H1 (cell line): ENCODE measurements at regions not wholly inside any gene's neighbourhood (a gene's known extent, or its start where the extent isn't known, plus 50 kb on each side); places are given as distances from the start of the nearest gene placed in this dataset.

Experiments used
- CTCF ChIA-PET: fragments of 300-600 bp; sonication (Branson Sonifier 250); formaldehyde crosslinking; loops from one replicate; lab custom pipeline; 2021; ENCODE audit not compliant: partially characterized antibody; lab: Charles Lee
- POLR2A ChIA-PET: fragments of 300-600 bp; sonication (Branson Sonifier 250); formaldehyde crosslinking; loops from one replicate; lab custom pipeline; 2021; ENCODE audit warnings: inconsistent platforms; ENCODE audit not compliant: partially characterized antibody; lab: Charles Lee
- DNase-seq, 2 experiments: peaks; one replicate each; pipeline versions ENCODE4 v3.0.0 to v3.0.0-alpha.2; 2010 to 2022; ENCODE audit warnings: low spot score in 2 of 2, low read depth in 1 of 2, mixed read lengths in 1 of 2
- FAIRE-seq: peaks from 2 replicates; lab custom pipeline; 2011; peaks lifted over from hg19 to GRCh38; lab: Jason Lieb, UNC
- H2AFZ ChIP-seq: 2 replicates; pipeline ENCODE4 v1.8.1; 2012; ENCODE audit warnings: low read length, inconsistent platforms
- H2AK5ac ChIP-seq: 2 replicates; pipeline ENCODE4 v1.6.1; 2013; ENCODE audit warnings: low read depth, low read length
- H2BK120ac ChIP-seq: replicated peaks from 2 replicates; pipeline ENCODE3; 2013; ENCODE audit warnings: low read depth, low read length, inconsistent platforms
- H2BK12ac ChIP-seq: 2 replicates; pipeline ENCODE4 v1.6.1; 2013; ENCODE audit warnings: low read depth, low read length
- H2BK15ac ChIP-seq: 2 replicates; pipeline ENCODE4 v1.6.1; 2013; ENCODE audit warnings: low read length
- H2BK20ac ChIP-seq: 2 replicates; pipeline ENCODE4 v1.6.1; 2013; ENCODE audit warnings: low read length
- H2BK5ac ChIP-seq: 2 replicates; pipeline ENCODE4 v1.6.1; 2013; ENCODE audit warnings: low read depth, low read length
- H3K14ac ChIP-seq: 2 replicates; pipeline ENCODE4 v1.6.1; 2013; ENCODE audit warnings: inconsistent platforms; ENCODE audit not compliant: insufficient read length
- H3K18ac ChIP-seq: 2 replicates; pipeline ENCODE4 v1.6.1; 2013; ENCODE audit warnings: low read length; ENCODE audit errors: extremely low read depth
- H3K23ac ChIP-seq: 2 replicates; pipeline ENCODE4 v1.6.1; 2013; ENCODE audit warnings: inconsistent platforms; ENCODE audit not compliant: insufficient read length
- H3K23me2 ChIP-seq: 2 replicates; pipeline ENCODE4 v1.6.1; 2013; ENCODE audit warnings: low read depth, low read length
- H3K27ac ChIP-seq: 2 replicates; pipeline ENCODE4 v1.6.1; 2011; ENCODE audit warnings: low read depth, low read length, inconsistent platforms
- H3K27me3 ChIP-seq, 4 experiments: replicated peaks in 1 of 4; 1 replicate in 1 of 4; 2 replicates in 3 of 4; pipeline versions ENCODE4 v1.6.1 to v1.8.1; 2011 to 2013; ENCODE audit warnings: low read length in 3 of 4, mild to moderate bottlenecking in 3 of 4, inconsistent platforms in 2 of 4, mixed read lengths in 2 of 4, moderate library complexity in 1 of 4; ENCODE audit not compliant: control insufficient read depth in 3 of 4, insufficient read depth in 3 of 4; ENCODE audit errors: extremely low read depth in 1 of 4
- H3K36me3 ChIP-seq, 4 experiments: 2 replicates each; pipeline versions ENCODE4 v1.6.1 to v1.8.1; 2011 to 2013; ENCODE audit warnings: mild to moderate bottlenecking in 4 of 4, low read length in 3 of 4, moderate library complexity in 2 of 4, control low read depth in 1 of 4, inconsistent platforms in 1 of 4; ENCODE audit not compliant: insufficient read depth in 4 of 4, control insufficient read depth in 2 of 4
- H3K4ac ChIP-seq: replicated peaks from 2 replicates; pipeline ENCODE3; 2013; ENCODE audit warnings: low read length, low read depth, mixed read lengths, inconsistent platforms; ENCODE audit not compliant: insufficient read length
- H3K4me1 ChIP-seq, 4 experiments: replicated peaks in 1 of 4; 1 replicate in 1 of 4; 2 replicates in 3 of 4; pipeline versions ENCODE4 v1.6.1 to v1.8.1; 2011 to 2013; ENCODE audit warnings: low read length in 3 of 4, inconsistent platforms in 2 of 4, mixed read lengths in 1 of 4; ENCODE audit not compliant: insufficient read depth in 4 of 4, control insufficient read depth in 3 of 4
- H3K4me2 ChIP-seq, 2 experiments: 2 replicates each; pipeline versions ENCODE4 v1.6.1 to v1.8.1; 2011 to 2013; ENCODE audit warnings: low read depth in 2 of 2, low read length in 2 of 2, control low read depth in 1 of 2, inconsistent platforms in 1 of 2, mild to moderate bottlenecking in 1 of 2; ENCODE audit not compliant: insufficient read depth in 1 of 2
- H3K4me3 ChIP-seq, 4 experiments: fragments of 200-600, 300-600 bp in 1 of 4; sonication (generic), shearing (Covaris generic), sonication (Bioruptor Twin) in 1 of 4; 2 replicates each; pipeline versions ENCODE4 v1.5.1 to v1.8.1; 2011 to 2016; ENCODE audit warnings: low read length in 4 of 4, low read depth in 3 of 4, control low read depth in 2 of 4, inconsistent platforms in 2 of 4, mild to moderate bottlenecking in 2 of 4, mixed read lengths in 1 of 4, moderate library complexity in 1 of 4; ENCODE audit not compliant: insufficient read depth in 2 of 4; ENCODE audit errors: extremely low read depth in 1 of 4
- H3K56ac ChIP-seq: replicated peaks from 2 replicates; pipeline ENCODE3; 2013; ENCODE audit warnings: low read depth, mild to moderate bottlenecking, mixed read lengths, low read length, inconsistent platforms; ENCODE audit not compliant: insufficient read length
- H3K79me1 ChIP-seq: 2 replicates; pipeline ENCODE4 v1.6.1; 2013; ENCODE audit warnings: low read depth, low read length, control low read depth
- H3K79me2 ChIP-seq, 2 experiments: 2 replicates each; pipeline versions ENCODE4 v1.6.1 to v1.8.1; 2012 to 2013; ENCODE audit warnings: low read length in 2 of 2, mild to moderate bottlenecking in 2 of 2, inconsistent platforms in 1 of 2; ENCODE audit not compliant: insufficient read depth in 2 of 2, control insufficient read depth in 1 of 2
- H3K9ac ChIP-seq, 4 experiments: replicated peaks in 1 of 4; 1 replicate in 1 of 4; 2 replicates in 3 of 4; pipeline versions ENCODE4 v1.6.1 to v1.8.1; 2011 to 2013; ENCODE audit warnings: low read depth in 3 of 4, low read length in 3 of 4, control low read depth in 2 of 4, mild to moderate bottlenecking in 2 of 4, moderate library complexity in 2 of 4, inconsistent platforms in 1 of 4; ENCODE audit errors: extremely low read depth in 1 of 4
- H3K9me3 ChIP-seq, 2 experiments: 2 replicates each; pipeline versions ENCODE4 v1.6.1 to v1.8.1; 2012 to 2013; ENCODE audit warnings: mild to moderate bottlenecking in 2 of 2, moderate library complexity in 2 of 2, control low read depth in 1 of 2, inconsistent platforms in 1 of 2, low read depth in 1 of 2, low read length in 1 of 2, mixed read lengths in 1 of 2; ENCODE audit not compliant: insufficient read depth in 2 of 2
- H4K20me1 ChIP-seq, 2 experiments: replicated peaks in 1 of 2; 2 replicates each; pipeline versions ENCODE3 to v1.8.1; 2011 to 2013; ENCODE audit warnings: inconsistent platforms in 2 of 2, low read length in 2 of 2, mild to moderate bottlenecking in 1 of 2; ENCODE audit not compliant: insufficient read depth in 2 of 2, control insufficient read depth in 1 of 2
- H4K5ac ChIP-seq: 2 replicates; pipeline ENCODE4 v1.6.1; 2013; ENCODE audit warnings: low read length, low read depth, mixed read lengths, inconsistent platforms; ENCODE audit not compliant: insufficient read length
- H4K8ac ChIP-seq: 2 replicates; pipeline ENCODE4 v1.8.0; 2013; ENCODE audit warnings: mild to moderate bottlenecking, moderate library complexity, low read length, inconsistent platforms; ENCODE audit not compliant: insufficient read depth; ENCODE audit errors: extremely low read depth
- H4K91ac ChIP-seq: replicated peaks from 2 replicates; pipeline ENCODE3; 2013; ENCODE audit warnings: low read length, mixed read lengths, inconsistent platforms; ENCODE audit not compliant: insufficient read length
- BCL11A ChIP-seq, 2 experiments: IDR thresholded peaks; one replicate each; pipeline ENCODE4 v1.6.1; 2011; ENCODE audit warnings: low read depth in 2 of 2, low read length in 2 of 2, mild to moderate bottlenecking in 2 of 2
- CHD1 ChIP-seq: IDR thresholded peaks from 2 replicates; pipeline ENCODE4 v1.6.1; 2012; ENCODE audit warnings: low read depth, low read length, improper control_type of control experiment
- GTF2F1 ChIP-seq: IDR thresholded peaks from 2 replicates; pipeline ENCODE4 v1.6.1; 2012; ENCODE audit warnings: low read depth, low read length, improper control_type of control experiment, borderline replicate concordance
- KDM1A ChIP-seq: fragments of 200-600, 300-600 bp; sonication (generic); IDR thresholded peaks from 2 replicates; pipeline ENCODE4 v1.7.1; 2016; ENCODE audit warnings: mild to moderate bottlenecking, low read length, borderline replicate concordance
- WGBS, 2 experiments: shearing (Covaris generic) in 1 of 2; methylation state at CpG; one replicate each; pipeline versions ENCODE4 v1.1.6 to v1.1.7; 2013 to 2015; ENCODE audit warnings: low lambda C conversion rate in 2 of 2, mixed read lengths in 2 of 2, inconsistent platforms in 1 of 2, low coverage in 1 of 2, missing lambda C conversion rate in 1 of 2; ENCODE audit not compliant: insufficient replicate concordance in 2 of 2, insufficient coverage in 1 of 2, insufficient read length in 1 of 2; ENCODE audit errors: extremely low coverage in 1 of 2, missing lambda C conversion rate in 1 of 2; 5-methylcytosine and 5-hydroxymethylcytosine counted together

GRCh38 chr1:191140038-191140437 lies 662.4 kb upstream of the BRINP3 start:
- FAIRE-seq (no peak), DNase-seq (no peak)
- H3K23ac ChIP-seq, result no peak overlapping the region
- no peaks in the 10 kb centered on the region for H3K9me3 ChIP-seq
- H2BK15ac ChIP-seq, result no peak overlapping the region
- no peak overlapping the region for H4K5ac ChIP-seq
- H4K91ac ChIP-seq, result no peak overlapping the region
- H2BK5ac ChIP-seq, result no peak overlapping the region
- H3K4me3 ChIP-seq, result no peak overlapping the region
- no peak overlapping the region for H2BK120ac ChIP-seq
- no peak overlapping the region for H3K9ac ChIP-seq
- H3K23me2 ChIP-seq, result no peaks in the 10 kb centered on the region
- H3K56ac ChIP-seq, result no peak overlapping the region
- H3K27me3 ChIP-seq, result no peaks in the 10 kb centered on the region
- H3K14ac ChIP-seq, result no peak overlapping the region
- no peak overlapping the region for H3K18ac ChIP-seq
- H3K4me1 ChIP-seq, result no peaks in the 10 kb centered on the region
- H4K8ac ChIP-seq, result no peak overlapping the region
- H2BK12ac ChIP-seq, result no peak overlapping the region
- ChIA-PET POLR2A (no interaction called here), CTCF (no interaction called here)
- H3K27ac ChIP-seq, result no peak overlapping the region
- no peak overlapping the region for H3K4me2 ChIP-seq
- no peak overlapping the region for H3K4ac ChIP-seq
- 86% methylated on average over 1 of the region's 1 CpG; no CpG with 5 or more reads in 1 of the 2 experiments for WGBS, 2 experiments
- no peak overlapping the region for H2AK5ac ChIP-seq
- H4K20me1 ChIP-seq, result no peaks in the 10 kb centered on the region
- no peak overlapping the region for H2BK20ac ChIP-seq
- no peaks in the 10 kb centered on the region for H3K79me1 ChIP-seq
- H3K36me3 ChIP-seq, result no peaks in the 10 kb centered on the region
- H2AFZ ChIP-seq, result no peak overlapping the region
- no peaks in the 10 kb centered on the region for H3K79me2 ChIP-seq
- TF ChIP-seq BCL11A (IDR thresholded peaks at IDR 0.05; ENCODE audit: low read depth in 2 of 2, low read length in 2 of 2) (no peak), GTF2F1 (no peak), CHD1 (no peak), KDM1A (no peak)
